ENCODE measurements at regions not wholly inside any gene's neighbourhood (a gene's known extent, or its start where the extent isn't known, plus 50 kb on each side); places are given as distances from the start of the nearest gene placed in this dataset.

GRCh38 chr14:87526731-87527130 lies 466.3 kb downstream of the GALC start:
- no peak for DNase-seq (ENCODE audit: low read depth)

GRCh38 chr14:87524011-87524410 lies 469.0 kb downstream of the GALC start:
- no peak for DNase-seq (ENCODE audit: low read depth)

DNA sequence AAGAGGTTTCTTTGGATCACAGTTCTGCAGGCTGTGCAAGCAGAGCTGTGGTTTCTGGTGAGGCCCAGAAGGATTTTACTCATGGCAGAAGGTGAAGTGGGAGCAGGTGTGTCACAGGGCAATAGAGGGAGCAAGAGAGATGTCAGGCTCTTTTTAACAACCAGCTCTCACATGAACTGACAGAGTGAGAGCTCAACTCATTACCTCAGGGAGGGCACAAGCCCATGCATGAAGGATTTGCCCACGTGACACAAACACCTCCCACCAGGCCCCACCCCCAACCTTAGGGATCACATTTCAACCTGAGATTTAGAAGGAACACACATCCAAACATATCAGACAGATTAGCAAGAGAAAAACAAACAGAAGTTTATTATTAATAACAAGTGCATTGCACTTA lies 470.4 kb downstream of the GALC start:
- no peak for DNase-seq (ENCODE audit: low read depth)

DNA sequence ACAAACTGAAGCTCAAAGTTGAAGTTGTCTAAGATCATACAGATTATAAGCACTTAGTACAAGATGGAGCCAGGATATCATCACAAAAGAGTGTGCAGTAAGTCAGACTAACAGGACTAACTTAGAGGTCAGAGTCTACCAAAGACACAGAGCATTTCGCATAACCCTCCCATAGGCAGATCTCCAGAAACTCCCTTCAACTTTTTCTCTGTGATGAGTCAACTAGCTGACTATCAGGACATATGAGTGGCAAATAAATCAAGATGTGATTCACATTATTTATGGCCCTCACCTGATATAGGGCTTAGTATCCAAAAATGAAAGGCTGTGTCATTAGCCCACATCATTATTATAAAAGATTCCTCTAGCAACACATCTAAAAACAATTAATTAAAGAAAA lies 484.6 kb downstream of the GALC start:
- DNase-seq (ENCODE audit: low read depth), result no peak

DNA sequence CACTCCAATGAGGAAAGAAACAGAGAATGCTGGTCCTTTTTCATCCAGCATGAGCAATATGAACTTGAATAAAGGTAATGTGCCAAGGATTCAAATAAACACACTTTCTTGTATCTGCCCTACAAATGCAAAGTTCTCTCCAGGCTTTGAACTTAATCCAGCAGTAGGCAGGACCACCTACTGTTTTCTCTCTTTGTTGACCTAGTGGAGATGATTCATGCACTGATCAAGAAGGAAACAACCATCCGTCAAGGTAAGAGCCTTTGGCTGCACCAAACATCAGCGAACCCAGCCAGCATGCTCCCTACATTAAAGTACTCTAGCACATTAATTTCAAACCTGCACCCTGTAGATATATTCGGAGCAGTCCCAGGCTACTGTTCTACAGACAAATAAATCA lies 489.3 kb downstream of the GALC start:
- DNase-seq (ENCODE audit: low read depth), result no peak

GRCh38 chr14:87497301-87497700 lies 495.7 kb downstream of the GALC start:
- no peak for DNase-seq (ENCODE audit: low read depth)

GRCh38 chr14:87494010-87494409 lies 499.0 kb downstream of the GALC start:
- DNase-seq (ENCODE audit: low read depth), result no peak

DNA sequence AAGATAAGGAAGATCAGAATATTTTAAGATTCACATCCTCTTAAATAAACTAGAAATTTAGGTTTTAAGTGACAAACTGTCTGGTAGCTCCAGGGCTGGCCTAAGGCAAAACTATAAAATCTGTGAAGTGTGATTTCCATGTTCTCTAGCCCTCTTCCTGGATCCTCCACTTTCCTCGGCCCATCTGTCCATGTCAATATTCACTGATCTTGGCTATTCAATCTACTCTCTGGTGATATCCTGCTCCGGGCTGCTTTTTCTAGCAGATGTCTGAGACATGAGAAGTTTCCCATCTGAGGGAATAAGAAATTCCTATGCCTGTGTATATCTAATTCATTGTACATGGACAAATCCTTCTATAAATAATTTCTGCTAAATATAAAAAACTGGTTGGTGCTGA lies 500.4 kb downstream of the GALC start:
- DNase-seq (ENCODE audit: low read depth), result no peak

DNA sequence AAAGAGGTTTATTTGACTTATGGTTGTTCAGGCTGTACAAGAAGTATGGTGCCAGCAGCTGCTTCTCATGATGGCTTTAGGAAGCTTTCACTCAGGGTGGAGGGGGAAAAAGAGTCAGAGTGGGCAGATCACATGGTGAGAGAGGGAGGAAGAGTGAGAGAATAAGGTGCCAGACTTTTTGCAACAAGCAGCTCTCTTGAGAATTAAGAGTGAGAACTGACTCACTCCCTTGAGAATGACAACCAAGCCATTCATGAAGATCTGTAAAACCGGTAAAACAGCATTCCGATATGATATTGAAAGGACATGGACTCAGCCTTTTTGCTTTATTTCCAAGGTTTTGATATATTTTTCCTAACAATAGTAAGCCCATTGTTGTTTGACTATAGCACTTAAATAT lies 501.2 kb downstream of the GALC start:
- DNase-seq (ENCODE audit: low read depth), result no peak

DNA sequence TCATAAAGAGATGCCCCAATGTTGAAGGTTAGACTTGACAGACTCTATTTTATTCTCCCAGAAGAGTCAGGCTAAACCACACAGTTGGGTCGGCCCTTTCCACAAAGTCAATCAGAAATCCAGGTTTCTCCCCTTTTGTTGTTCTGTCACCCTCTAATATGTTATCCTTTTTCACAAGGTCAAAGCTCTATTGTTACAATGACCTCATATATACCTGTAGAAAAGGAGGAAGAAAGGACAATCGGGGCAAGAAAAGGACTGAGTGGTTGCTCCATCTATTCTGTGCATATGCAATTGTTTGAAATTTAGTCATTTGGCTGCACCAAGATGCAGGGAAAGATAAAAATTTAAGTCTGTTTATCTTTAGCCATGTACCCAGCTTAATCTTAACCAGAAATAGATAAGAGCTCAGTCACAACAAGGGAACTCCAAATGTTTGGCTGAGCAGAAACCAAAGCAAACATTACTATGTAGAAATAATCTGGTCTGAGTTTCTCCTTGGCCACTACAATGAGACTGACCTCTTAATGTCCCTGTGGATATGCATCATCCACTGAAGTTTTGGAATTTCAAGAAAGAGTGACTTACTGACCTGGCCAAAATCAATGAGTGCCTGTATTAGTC lies 503.7 kb downstream of the GALC start:
- no peak for DNase-seq (ENCODE audit: low read depth)

DNA sequence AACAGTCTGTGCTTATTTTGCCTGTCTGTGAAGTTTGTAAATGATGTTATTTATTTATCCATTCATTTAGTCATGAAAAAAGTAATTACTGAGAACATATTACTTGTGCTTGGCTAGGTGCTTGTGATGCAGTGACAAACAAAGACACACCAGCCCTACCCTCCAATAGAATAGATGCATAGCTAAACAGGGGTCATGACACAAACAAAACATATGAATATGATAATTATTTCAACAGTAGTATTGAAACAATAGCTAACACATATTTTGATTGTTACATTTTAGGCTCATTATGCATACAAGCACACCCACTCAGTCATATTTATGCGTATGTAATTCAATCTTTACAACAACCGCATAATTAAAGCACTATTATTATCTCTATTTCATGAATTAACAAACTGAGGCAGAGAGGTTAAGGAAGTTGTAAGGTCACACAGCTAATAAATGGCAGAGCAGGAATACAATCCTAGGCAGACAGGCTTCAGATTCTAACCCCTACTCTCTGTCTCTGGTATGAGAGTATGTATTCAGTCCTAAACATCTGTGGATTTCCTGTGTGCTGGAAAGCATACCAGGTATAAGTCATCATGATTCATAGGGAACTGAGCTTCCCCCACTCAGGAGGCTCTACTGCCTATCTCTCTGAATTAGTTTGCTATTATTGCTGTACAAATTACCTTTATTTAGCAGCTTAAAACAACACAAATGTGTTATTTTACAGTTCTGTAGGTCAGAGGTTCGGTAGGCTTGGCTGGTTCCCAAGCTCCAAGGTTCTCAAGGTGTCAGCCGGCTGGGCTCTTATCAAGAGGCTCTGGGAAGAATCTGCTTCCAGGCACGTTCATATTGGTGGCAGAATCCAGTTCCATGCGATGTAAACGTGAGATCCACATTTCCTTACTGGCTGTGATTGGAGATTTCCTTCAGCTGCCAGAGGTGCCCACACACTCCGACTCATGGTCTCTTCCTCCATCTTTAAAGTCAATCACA lies 509.4 kb downstream of the GALC start:
- DNase-seq (ENCODE audit: low read depth), result no peak

DNA sequence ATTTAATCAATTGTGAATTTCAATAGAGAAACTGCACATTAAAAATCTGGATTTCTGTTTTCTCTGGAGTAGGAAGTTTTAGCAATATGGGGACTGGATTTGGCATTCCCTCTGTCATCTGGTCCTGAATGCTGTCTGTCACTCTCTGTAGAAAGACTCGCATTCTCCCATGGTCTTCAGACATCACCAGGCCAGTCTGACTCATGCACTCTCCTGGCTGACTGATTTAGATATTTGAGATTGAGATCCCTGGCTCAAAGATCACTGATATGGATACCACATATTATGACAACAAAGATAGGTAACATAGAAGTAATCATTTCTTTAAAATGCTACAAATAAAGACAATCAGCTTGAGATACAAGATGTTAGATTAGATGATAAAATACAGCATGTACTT lies 524.5 kb downstream of the GALC start:
- no peak for DNase-seq (ENCODE audit: low read depth)

DNA sequence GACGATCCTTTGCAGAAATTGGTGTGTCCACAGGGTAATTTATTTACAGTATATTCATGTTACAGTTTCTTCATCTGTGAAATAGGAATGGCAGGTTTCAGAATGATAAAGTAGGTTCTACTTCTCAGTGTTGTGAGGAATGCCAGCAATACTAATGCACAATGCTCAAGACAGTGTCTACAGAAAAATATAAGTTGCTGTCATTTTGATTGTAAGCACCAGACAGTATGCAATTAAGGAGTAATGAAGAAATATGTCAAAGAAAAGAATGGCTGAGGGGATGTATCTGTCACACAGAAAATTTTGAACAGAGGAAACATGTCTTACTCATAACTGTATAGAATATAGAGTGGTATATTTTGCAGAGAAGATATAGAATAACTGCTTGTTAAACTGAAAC lies 525.4 kb downstream of the GALC start:
- DNase-seq (ENCODE audit: low read depth), result no peak

GRCh38 chr14:87465770-87466169 lies 527.2 kb downstream of the GALC start:
- DNase-seq (ENCODE audit: low read depth), result no peak

- DNase-seq (ENCODE audit: low read depth), result no peak
These were observed 531.3 kb downstream of the GALC start for GRCh38 chr14:87461704-87462103.

DNA sequence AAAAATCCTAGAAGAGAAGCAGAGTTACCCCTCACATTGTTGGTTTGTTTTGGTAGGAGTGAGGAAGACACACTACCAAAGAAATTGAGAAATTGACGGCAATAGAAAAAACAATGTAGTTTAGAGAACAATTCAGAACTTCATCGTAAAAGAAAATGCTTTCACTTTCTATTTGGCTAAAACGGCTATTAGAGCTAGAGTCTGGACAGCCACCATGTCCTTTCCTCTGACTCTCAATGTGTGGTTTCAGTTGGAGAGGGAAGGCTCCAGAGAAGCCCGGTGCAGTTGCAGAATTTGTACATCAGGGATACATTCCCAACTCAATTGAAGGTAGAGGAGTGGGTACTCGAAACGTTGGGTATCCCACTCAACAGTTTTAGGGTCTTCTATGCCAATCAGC lies 535.3 kb downstream of the GALC start:
- DNase-seq (ENCODE audit: low read depth), result no peak

DNA sequence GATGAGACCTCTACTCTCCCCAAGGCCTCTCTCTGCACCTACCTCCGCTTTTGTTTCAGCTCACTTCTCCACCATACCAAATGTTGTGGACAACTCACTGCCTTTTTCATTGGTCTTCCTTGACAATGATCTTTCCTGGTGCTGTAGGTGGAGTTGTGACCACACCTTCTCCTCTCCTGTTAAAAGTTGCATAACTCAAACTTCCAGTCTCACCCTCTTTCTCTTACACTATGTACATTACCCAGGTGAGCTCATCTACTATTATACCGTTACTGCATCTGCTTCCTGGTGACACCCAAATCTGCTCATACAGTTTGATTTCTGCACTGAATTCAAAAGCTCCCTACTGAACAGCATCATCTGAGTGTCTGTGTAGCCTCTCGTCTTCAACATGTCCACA lies 542.8 kb downstream of the GALC start:
- no peak for DNase-seq (ENCODE audit: low read depth)

GRCh38 chr14:87449016-87449415 lies 544.0 kb downstream of the GALC start:
- DNase-seq (ENCODE audit: low read depth), result no peak

- DNase-seq (ENCODE audit: low read depth), result no peak
These were observed 549.2 kb downstream of the GALC start for GRCh38 chr14:87443787-87444186.

DNA sequence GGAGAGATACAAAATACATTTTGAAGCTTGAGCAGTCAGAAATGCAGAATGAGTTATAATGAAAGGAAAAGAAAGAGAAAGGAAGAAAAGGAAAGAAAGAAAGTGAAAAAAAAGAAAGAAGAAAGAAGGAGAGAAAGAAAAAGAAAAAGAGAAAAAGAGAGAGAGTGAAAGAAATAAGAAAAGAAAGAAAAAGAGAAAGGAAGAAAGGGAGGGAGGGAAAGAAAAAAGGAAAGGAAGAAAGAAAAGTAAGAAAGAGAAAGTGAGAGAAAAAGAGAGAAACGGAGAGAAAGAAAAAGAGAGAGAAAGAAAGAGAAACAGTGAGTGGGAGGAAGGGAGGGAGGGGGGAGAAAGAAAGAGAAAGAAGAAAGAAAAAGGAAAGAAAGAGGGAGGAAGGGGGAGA lies 549.9 kb downstream of the GALC start:
- no peak for DNase-seq (ENCODE audit: low read depth)

- DNase-seq (ENCODE audit: low read depth), result no peak
These were observed 555.8 kb downstream of the GALC start for GRCh38 chr14:87437158-87437557.

- no peak for DNase-seq (ENCODE audit: low read depth)
These were observed 558.3 kb downstream of the GALC start for GRCh38 chr14:87434680-87435079.

- DNase-seq (ENCODE audit: low read depth), result no peak
These were observed 559.0 kb downstream of the GALC start for GRCh38 chr14:87434011-87434410.
